Smooth muscle cell (in vitro differentiated cells): ENCODE measurements at regions not wholly inside any gene's neighbourhood (a gene's known extent, or its start where the extent isn't known, plus 50 kb on each side); places are given as distances from the start of the nearest gene placed in this dataset.

ENCODE experiments used
- DNase-seq: peaks from one replicate; lab custom pipeline; 2025; ENCODE audit not compliant: unreplicated experiment; lab: John Stamatoyannopoulos, UW
- H2AFZ ChIP-seq: fragments of 200-600 bp; sonication (generic); 2 replicates; pipeline ENCODE4 v1.6.0; 2016; ENCODE audit warnings: antibody characterized with exemption, low read depth, mild to moderate bottlenecking
- H3F3A ChIP-seq: fragments of 200-600 bp; sonication (generic); 2 replicates; pipeline ENCODE4 v1.6.0; 2017; ENCODE audit warnings: antibody characterized with exemption, low read depth
- H3K27ac ChIP-seq: fragments of 200-600 bp; sonication (generic); 2 replicates; pipeline ENCODE4 v1.5.1; 2016; ENCODE audit warnings: low read depth, mild to moderate bottlenecking
- H3K27me3 ChIP-seq: fragments of 200-600 bp; sonication (generic); 2 replicates; pipeline ENCODE4 v1.6.1; 2016; ENCODE audit warnings: low read depth, mild to moderate bottlenecking
- H3K36me3 ChIP-seq: fragments of 200-600 bp; sonication (generic); 2 replicates; pipeline ENCODE4 v1.5.1; 2016; ENCODE audit warnings: low read depth
- H3K4me1 ChIP-seq: fragments of 200-600 bp; sonication (generic); 2 replicates; pipeline ENCODE4 v1.5.1; 2016; ENCODE audit warnings: low read depth
- H3K4me2 ChIP-seq: fragments of 200-600 bp; sonication (generic); 2 replicates; pipeline ENCODE4 v1.6.0; 2016; ENCODE audit warnings: mild to moderate bottlenecking
- H3K4me3 ChIP-seq: fragments of 200-600 bp; sonication (generic); 2 replicates; pipeline ENCODE4 v1.5.1; 2016; ENCODE audit warnings: mild to moderate bottlenecking
- H3K79me2 ChIP-seq: fragments of 200-600 bp; sonication (generic); 2 replicates; pipeline ENCODE4 v1.6.0; 2016; ENCODE audit warnings: low read depth, mild to moderate bottlenecking
- H3K9ac ChIP-seq: fragments of 200-600 bp; sonication (generic); 2 replicates; pipeline ENCODE4 v1.6.0; 2016; ENCODE audit warnings: low read depth
- H3K9me3 ChIP-seq: fragments of 200-600 bp; sonication (generic); replicated peaks from 2 replicates; pipeline ENCODE4 v1.5.1; 2016; ENCODE audit warnings: low read depth
- H4K20me1 ChIP-seq: fragments of 200-600 bp; sonication (generic); 2 replicates; pipeline ENCODE4 v1.6.0; 2016; ENCODE audit warnings: low read depth
- WGBS: methylation state at CpG from one replicate; pipeline ENCODE4 v1.1.7; 2016; ENCODE audit warnings: low lambda C conversion rate; 5-methylcytosine and 5-hydroxymethylcytosine counted together
- TF ChIP-seq, protein P1 (sequence below): fragments of 200-600 bp; sonication (generic); IDR thresholded peaks from 2 replicates; pipeline ENCODE4 v1.5.1; 2017; ENCODE audit warnings: borderline replicate concordance, mild to moderate bottlenecking, antibody characterized with exemption; ENCODE audit not compliant: insufficient read depth, poor library complexity, severe bottlenecking

DNA sequence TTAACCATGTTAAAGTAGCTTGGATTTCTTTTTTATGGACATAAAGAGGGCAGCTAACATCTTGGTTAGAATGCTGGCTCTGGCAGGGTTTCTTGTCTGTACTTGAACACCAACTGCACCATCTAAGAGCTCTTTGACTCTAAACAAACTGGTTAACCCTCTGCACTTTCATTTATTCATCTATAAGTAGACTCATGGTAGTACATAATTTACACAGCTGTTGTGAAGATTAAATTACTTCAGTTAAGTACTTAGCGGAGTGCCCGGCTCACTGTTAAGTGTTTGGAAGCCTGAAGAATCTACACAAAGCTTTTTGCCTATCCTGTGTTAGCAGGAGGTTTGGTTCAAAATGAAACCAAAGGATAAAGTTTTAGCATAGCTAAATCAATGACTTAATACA is 846.2 kb upstream of the API5 start:
- no peaks in the 10 kb centered on the region for H3K4me1 ChIP-seq
- no peak overlapping the region for H3K27ac ChIP-seq
- no peaks in the 10 kb centered on the region for H3K36me3 ChIP-seq
- no peaks in the 10 kb centered on the region for H3K27me3 ChIP-seq
- no peaks in the 10 kb centered on the region for H4K20me1 ChIP-seq
- H3K4me2 ChIP-seq = no peak overlapping the region
- WGBS = 75% methylated on average over 2 of the region's 2 CpGs
- no peak overlapping the region for H3K9ac ChIP-seq
- H3K9me3 ChIP-seq = no peaks in the 10 kb centered on the region
- H3F3A ChIP-seq = no peaks in the 10 kb centered on the region
- TF ChIP-seq, protein P1, sequence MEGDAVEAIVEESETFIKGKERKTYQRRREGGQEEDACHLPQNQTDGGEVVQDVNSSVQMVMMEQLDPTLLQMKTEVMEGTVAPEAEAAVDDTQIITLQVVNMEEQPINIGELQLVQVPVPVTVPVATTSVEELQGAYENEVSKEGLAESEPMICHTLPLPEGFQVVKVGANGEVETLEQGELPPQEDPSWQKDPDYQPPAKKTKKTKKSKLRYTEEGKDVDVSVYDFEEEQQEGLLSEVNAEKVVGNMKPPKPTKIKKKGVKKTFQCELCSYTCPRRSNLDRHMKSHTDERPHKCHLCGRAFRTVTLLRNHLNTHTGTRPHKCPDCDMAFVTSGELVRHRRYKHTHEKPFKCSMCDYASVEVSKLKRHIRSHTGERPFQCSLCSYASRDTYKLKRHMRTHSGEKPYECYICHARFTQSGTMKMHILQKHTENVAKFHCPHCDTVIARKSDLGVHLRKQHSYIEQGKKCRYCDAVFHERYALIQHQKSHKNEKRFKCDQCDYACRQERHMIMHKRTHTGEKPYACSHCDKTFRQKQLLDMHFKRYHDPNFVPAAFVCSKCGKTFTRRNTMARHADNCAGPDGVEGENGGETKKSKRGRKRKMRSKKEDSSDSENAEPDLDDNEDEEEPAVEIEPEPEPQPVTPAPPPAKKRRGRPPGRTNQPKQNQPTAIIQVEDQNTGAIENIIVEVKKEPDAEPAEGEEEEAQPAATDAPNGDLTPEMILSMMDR = no peak
- H3K4me3 ChIP-seq = no peak overlapping the region
- no peaks in the 10 kb centered on the region for H3K79me2 ChIP-seq
- H2AFZ ChIP-seq = no peak overlapping the region
- DNase-seq = no peak

DNA sequence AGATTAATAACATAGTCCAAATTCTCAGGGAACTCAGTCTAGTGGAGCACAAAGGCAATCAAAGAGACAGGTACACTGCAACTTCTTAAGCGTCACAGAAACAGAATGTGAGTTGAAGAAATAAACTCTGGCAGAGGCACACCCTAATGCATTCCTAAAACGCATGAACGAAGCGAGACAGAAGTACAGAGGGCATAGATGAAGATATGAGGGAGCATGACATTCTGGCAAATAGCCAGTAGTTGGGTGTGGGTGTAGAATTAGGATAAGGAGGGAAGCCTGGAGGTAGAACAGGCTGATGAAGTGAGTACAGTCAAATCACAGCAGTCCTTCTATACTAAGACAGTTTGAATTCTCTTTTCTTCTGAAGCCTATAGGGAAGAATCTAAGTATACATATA is 838.7 kb upstream of the API5 start:
- DNase-seq = no peak
- H3K4me2 ChIP-seq = no peak overlapping the region
- no peak overlapping the region for H3K4me3 ChIP-seq
- TF ChIP-seq, protein P1 = no peak
- 87% methylated on average over 4 of the region's 4 CpGs for WGBS
- H2AFZ ChIP-seq = no peak overlapping the region
- no peak overlapping the region for H3K9ac ChIP-seq
- H3K79me2 ChIP-seq = no peaks in the 10 kb centered on the region
- H4K20me1 ChIP-seq = no peaks in the 10 kb centered on the region
- H3K9me3 ChIP-seq = no peaks in the 10 kb centered on the region
- no peaks in the 10 kb centered on the region for H3K36me3 ChIP-seq
- no peak overlapping the region for H3K27ac ChIP-seq
- H3F3A ChIP-seq = no peaks in the 10 kb centered on the region
- H3K27me3 ChIP-seq = no peaks in the 10 kb centered on the region
- H3K4me1 ChIP-seq = no peaks in the 10 kb centered on the region

DNA sequence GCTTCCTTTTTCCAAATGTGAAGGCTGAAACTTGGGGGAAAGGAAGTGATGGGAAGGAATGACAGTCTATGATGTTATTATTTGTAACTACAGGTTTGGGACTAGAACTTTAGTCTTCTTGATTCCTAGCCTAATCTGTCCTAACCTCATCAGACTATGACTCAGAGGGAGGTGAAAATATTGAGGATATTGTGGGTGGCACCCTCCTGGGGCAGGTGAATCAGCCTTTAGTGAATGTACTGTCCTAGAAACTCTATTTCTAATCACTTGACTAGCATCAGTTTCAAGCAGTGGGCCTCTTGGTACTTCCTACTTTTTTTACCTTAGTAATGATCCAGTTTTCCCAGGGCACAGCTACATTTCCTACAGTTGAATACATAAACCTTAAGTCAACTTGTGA is 829.0 kb upstream of the API5 start:
- no peak overlapping the region for H3K4me2 ChIP-seq
- no peaks in the 10 kb centered on the region for H3K9me3 ChIP-seq
- no peaks in the 10 kb centered on the region for H3K36me3 ChIP-seq
- H3K4me3 ChIP-seq = no peak overlapping the region
- H3F3A ChIP-seq = no peaks in the 10 kb centered on the region
- no peak overlapping the region for H2AFZ ChIP-seq
- no peaks in the 10 kb centered on the region for H3K4me1 ChIP-seq
- H3K27me3 ChIP-seq = no peaks in the 10 kb centered on the region
- TF ChIP-seq, protein P1 = no peak
- DNase-seq = no peak
- H4K20me1 ChIP-seq = no peaks in the 10 kb centered on the region
- no peak overlapping the region for H3K9ac ChIP-seq
- H3K27ac ChIP-seq = no peak overlapping the region
- no peaks in the 10 kb centered on the region for H3K79me2 ChIP-seq

DNA sequence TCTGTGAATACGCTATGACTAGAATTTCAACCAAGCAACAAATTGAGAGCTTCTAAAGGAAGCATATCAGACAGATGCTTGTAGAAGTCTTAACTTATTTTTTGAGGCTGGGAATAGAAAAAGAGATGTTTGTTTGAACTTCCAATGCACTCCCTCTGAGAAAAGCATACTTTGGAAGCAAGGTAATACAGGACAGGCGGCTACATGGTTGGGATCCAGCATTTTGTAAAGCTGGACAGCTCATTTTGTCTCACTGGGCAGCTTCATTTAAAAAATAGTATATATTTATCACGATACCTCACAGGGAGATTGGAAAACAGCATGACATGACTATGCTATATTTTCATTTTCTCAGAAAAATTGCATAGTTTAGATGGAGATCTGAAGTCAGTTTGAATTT is 821.3 kb upstream of the API5 start:
- H3K4me3 ChIP-seq = no peak overlapping the region
- H4K20me1 ChIP-seq = no peaks in the 10 kb centered on the region
- no peaks in the 10 kb centered on the region for H3K36me3 ChIP-seq
- WGBS = 91% methylated on average over 3 of the region's 3 CpGs
- H3K9ac ChIP-seq = no peak overlapping the region
- H3K79me2 ChIP-seq = no peaks in the 10 kb centered on the region
- H3K4me2 ChIP-seq = no peak overlapping the region
- TF ChIP-seq, protein P1 = no peak
- H3F3A ChIP-seq = no peaks in the 10 kb centered on the region
- H3K27me3 ChIP-seq = no peaks in the 10 kb centered on the region
- no peaks in the 10 kb centered on the region for H3K4me1 ChIP-seq
- no peak overlapping the region for H3K27ac ChIP-seq
- DNase-seq = no peak
- H2AFZ ChIP-seq = no peak overlapping the region
- H3K9me3 ChIP-seq = no peaks in the 10 kb centered on the region
